ENCODE measurements at regions not wholly inside any gene's neighbourhood (a gene's known extent, or its start where the extent isn't known, plus 50 kb on each side); places are given as distances from the start of the nearest gene placed in this dataset.

GRCh38 chr10:10630281-10630680, 387.4 kb upstream of the CELF2 start:
- DNase-seq: no peak

GRCh38 chr10:10630782-10631181, 386.9 kb upstream of the CELF2 start:
- no peak for DNase-seq

- no peak for DNase-seq
Measured at GRCh38 chr10:10642189-10642588, 375.5 kb upstream of the CELF2 start.

GRCh38 chr10:10642751-10643150, 374.9 kb upstream of the CELF2 start:
- DNase-seq: no peak

GRCh38 chr10:10644008-10644646, 373.5 kb upstream of the CELF2 start:
- peak; percentile 67 for DNase-seq

- no peak for DNase-seq
Measured at GRCh38 chr10:10644676-10645385, 372.8 kb upstream of the CELF2 start.

- no peak for DNase-seq
Measured at GRCh38 chr10:10647331-10647730, 370.3 kb upstream of the CELF2 start.

- DNase-seq: peak; percentile 48
Measured at GRCh38 chr10:10657139-10657760, 360.4 kb upstream of the CELF2 start.

GRCh38 chr10:10658172-10658785, 359.4 kb upstream of the CELF2 start:
- DNase-seq: peak; percentile 59

- DNase-seq: no peak
Measured at GRCh38 chr10:10660054-10660453, 357.6 kb upstream of the CELF2 start.

GRCh38 chr10:10661176-10661575, 356.5 kb upstream of the CELF2 start:
- DNase-seq: no peak

GRCh38 chr10:10662716-10663408, 354.8 kb upstream of the CELF2 start:
- DNase-seq: no peak

GRCh38 chr10:10663622-10664021, 354.1 kb upstream of the CELF2 start:
- DNase-seq: no peak

- DNase-seq: no peak
Measured at GRCh38 chr10:10665750-10666149, 351.9 kb upstream of the CELF2 start.

GRCh38 chr10:10667466-10667865, 350.2 kb upstream of the CELF2 start:
- no peak for DNase-seq

GRCh38 chr10:10676972-10677371, 340.7 kb upstream of the CELF2 start:
- DNase-seq: peak; percentile 35

GRCh38 chr10:10677479-10677878, 340.2 kb upstream of the CELF2 start:
- DNase-seq: peak; percentile 69

- no peak for DNase-seq
Measured at GRCh38 chr10:10680496-10680895, 337.2 kb upstream of the CELF2 start.

- no peak for DNase-seq
Measured at GRCh38 chr10:10684972-10685371, 332.7 kb upstream of the CELF2 start.

GRCh38 chr10:10685566-10685965, 332.1 kb upstream of the CELF2 start:
- no peak for DNase-seq

- no peak for DNase-seq
Measured at GRCh38 chr10:10687751-10688150, 329.9 kb upstream of the CELF2 start.

- no peak for DNase-seq
Measured at GRCh38 chr10:10699427-10699826, 318.2 kb upstream of the CELF2 start.

GRCh38 chr10:10701084-10701611, 316.5 kb upstream of the CELF2 start:
- no peak for DNase-seq
